Esophagus muscularis mucosa (tissue), 4 donors: ENCODE measurements at regions not wholly inside any gene's neighbourhood (a gene's known extent, or its start where the extent isn't known, plus 50 kb on each side); places are given as distances from the start of the nearest gene placed in this dataset.

Source experiments
- DNase-seq: peaks from one replicate; pipeline ENCODE4 v3.0.0-alpha.2; 2017; ENCODE audit errors: extremely low spot score
- H3K27ac ChIP-seq, 4 donors: fragments of 200-600 bp; sonication (generic); replicated peaks in 1 of 4; 1 replicate in 3 of 4; 2 replicates in 1 of 4; pipeline ENCODE4 v1.5.1; 2016 to 2019; ENCODE audit warnings: mild to moderate bottlenecking in 1 of 4
- H3K27me3 ChIP-seq, 4 donors: fragments of 200-600 bp; sonication (generic); one replicate each; pipeline versions ENCODE4 v1.5.1 to v1.6.0; 2016 to 2019
- H3K36me3 ChIP-seq, 4 donors: fragments of 200-600 bp; sonication (generic); one replicate each; pipeline ENCODE4 v1.5.1; 2016 to 2019
- H3K4me1 ChIP-seq, 4 donors: fragments of 200-600 bp; sonication (generic); one replicate each; pipeline ENCODE4 v1.5.1; 2016 to 2019
- H3K4me3 ChIP-seq, 4 donors: fragments of 200-600 bp; sonication (generic); 1 replicate in 2 of 4; 2 replicates in 2 of 4; pipeline ENCODE4 v1.5.1; 2016 to 2019; ENCODE audit warnings: mild to moderate bottlenecking in 4 of 4, moderate library complexity in 1 of 4
- H3K9me3 ChIP-seq, 4 donors: fragments of 200-600 bp; sonication (generic); 1 replicate in 3 of 4; 2 replicates in 1 of 4; pipeline ENCODE4 v1.5.1; 2016 to 2019
- CTCF ChIP-seq, 3 experiments: fragments of 200-600 bp in 2 of 3; fragments of 450-650 bp in 1 of 3; sonication (generic) in 2 of 3; IDR thresholded peaks; one replicate each; pipeline ENCODE4 v1.5.1; 2017 to 2019; ENCODE audit warnings: antibody characterized with exemption in 3 of 3, mild to moderate bottlenecking in 2 of 3, moderate library complexity in 1 of 3
- EP300 ChIP-seq: sonication (generic); formaldehyde crosslinking; IDR thresholded peaks from one replicate; pipeline ENCODE4 v1.6.1; 2017; ENCODE audit warnings: antibody characterized with exemption
- POLR2A ChIP-seq: fragments of 450-650 bp; IDR thresholded peaks from one replicate; pipeline ENCODE4 v1.6.1; 2017; ENCODE audit warnings: antibody characterized with exemption, moderate library complexity, mild to moderate bottlenecking, low read depth
- POLR2AphosphoS5 ChIP-seq, 2 donors: sonication (generic); formaldehyde crosslinking; IDR thresholded peaks; one replicate each; pipeline ENCODE4 v1.6.1; 2017; ENCODE audit warnings: antibody characterized with exemption in 2 of 2
- WGBS: methylation state at CpG from one replicate; pipeline ENCODE4 v1.1.5; 2018; 5-methylcytosine and 5-hydroxymethylcytosine counted together
- intact Hi-C: fragments of 100-400 bp; cut with DNase I; formaldehyde crosslinking; loops from one replicate; pipeline ENCODE4 v1.15.1; 2023

- intact Hi-C loops = no loop called here
- Histone ChIP-seq H3K27ac (no peak overlapping the region), H3K4me1 (peaks cover 0 to 30% (median 9%) of the 10 kb centered on the region in 4 donors), H3K27me3 (no peaks in the 10 kb centered on the region), H3K4me3 (no peak overlapping the region), H3K9me3 (no peaks in the 10 kb centered on the region), H3K36me3 (no peaks in the 10 kb centered on the region)
- WGBS = 21% methylated on average over 1 of the region's 1 CpG
- TF ChIP-seq POLR2A (no peak), EP300 (no peak), CTCF (IDR thresholded peaks at IDR 0.05) (no peak), POLR2AphosphoS5 (IDR thresholded peaks at IDR 0.05) (no peak)
- no peak for DNase-seq
Measured at GRCh38 chr6:92587525-92587924, 831.8 kb downstream of the EPHA7 start.

- Histone ChIP-seq H3K9me3 (no peaks in the 10 kb centered on the region), H3K27me3 (no peaks in the 10 kb centered on the region), H3K36me3 (no peaks in the 10 kb centered on the region), H3K27ac (peak overlapping the region in 1 of 4 donors; percentile 14), H3K4me1 (peaks cover 0 to 30% (median 9%) of the 10 kb centered on the region in 4 donors), H3K4me3 (no peak overlapping the region)
- no peak for DNase-seq
- 57% methylated on average over 8 of the region's 8 CpGs for WGBS
- no peak for TF ChIP-seq POLR2AphosphoS5 (IDR thresholded peaks at IDR 0.05)
- no peak for TF ChIP-seq CTCF (IDR thresholded peaks at IDR 0.05)
- TF ChIP-seq POLR2A = no peak
- TF ChIP-seq EP300 = no peak
- intact Hi-C loops = no loop called here
Measured at GRCh38 chr6:92586236-92586977, 833.0 kb downstream of the EPHA7 start.

- intact Hi-C loops = no loop called here
- Histone ChIP-seq H3K27ac (no peak overlapping the region), H3K4me3 (no peak overlapping the region), H3K36me3 (no peaks in the 10 kb centered on the region), H3K27me3 (no peaks in the 10 kb centered on the region), H3K9me3 (peaks cover 0 to 8% (median 2%) of the 10 kb centered on the region in 4 donors), H3K4me1 (peaks cover 0 to 13% (median 4%) of the 10 kb centered on the region in 4 donors)
- TF ChIP-seq EP300 (no peak), POLR2AphosphoS5 (IDR thresholded peaks at IDR 0.05) (no peak)
- WGBS = 90% methylated on average over 1 of the region's 1 CpG
- no peak for DNase-seq
Measured at GRCh38 chr6:92582211-92582610, 837.1 kb downstream of the EPHA7 start.

GRCh38 chr6:92577077-92577719 lies 842.2 kb downstream of the EPHA7 start:
- H3K9me3 ChIP-seq = peaks cover 0 to 8% (median 2%) of the 10 kb centered on the region in 4 donors
- TF ChIP-seq POLR2A (no peak), POLR2AphosphoS5 (IDR thresholded peaks at IDR 0.05) (no peak), EP300 (no peak), CTCF (IDR thresholded peaks at IDR 0.05) (no peak)
- H3K27me3 ChIP-seq = no peaks in the 10 kb centered on the region
- intact Hi-C loops = no loop called here
- no peak overlapping the region for H3K4me3 ChIP-seq
- DNase-seq = no peak
- no peak overlapping the region for H3K27ac ChIP-seq
- WGBS = 93% methylated on average over 2 of the region's 2 CpGs
- no peaks in the 10 kb centered on the region for H3K4me1 ChIP-seq
- H3K36me3 ChIP-seq = no peaks in the 10 kb centered on the region

GRCh38 chr6:92568541-92568940 lies 850.8 kb downstream of the EPHA7 start:
- Histone ChIP-seq H3K36me3 (no peaks in the 10 kb centered on the region), H3K9me3 (no peaks in the 10 kb centered on the region), H3K27me3 (no peaks in the 10 kb centered on the region), H3K27ac (no peak overlapping the region), H3K4me1 (peaks cover 0 to 4% (median 0%) of the 10 kb centered on the region in 4 donors), H3K4me3 (no peak overlapping the region)
- intact Hi-C loops = no loop called here
- no peak for TF ChIP-seq EP300
- WGBS = 71% methylated on average over 1 of the region's 1 CpG
- DNase-seq = no peak
